NB4 (cell line): ENCODE measurements at regions not wholly inside any gene's neighbourhood (a gene's known extent, or its start where the extent isn't known, plus 50 kb on each side); places are given as distances from the start of the nearest gene placed in this dataset.

ENCODE experiments used
- DNase-seq: peaks from one replicate; pipeline ENCODE4 v3.0.0; 2010; ENCODE audit warnings: low read depth
- H3K4me3 ChIP-seq: one replicate; pipeline ENCODE4 v1.5.1; 2011; ENCODE audit warnings: mild to moderate bottlenecking, low read depth, low read length, moderate library complexity
- MYC ChIP-seq: IDR thresholded peaks from 2 replicates; pipeline ENCODE4 v1.6.1; 2011; ENCODE audit warnings: low read depth, low read length
- POLR2A ChIP-seq: IDR thresholded peaks from 2 replicates; pipeline ENCODE4 v1.6.1; 2011; ENCODE audit warnings: mild to moderate bottlenecking; ENCODE audit not compliant: insufficient read length; ENCODE audit errors: extremely low read depth
- TF ChIP-seq, protein P1 (sequence below): IDR thresholded peaks from one replicate; pipeline ENCODE4 v1.5.1; 2012; ENCODE audit warnings: low read depth, low read length
- TF ChIP-seq, protein P2 (sequence below): IDR thresholded peaks from 2 replicates; pipeline ENCODE4 v1.6.1; 2011; ENCODE audit warnings: low read depth, low read length

- TF ChIP-seq, protein P1, sequence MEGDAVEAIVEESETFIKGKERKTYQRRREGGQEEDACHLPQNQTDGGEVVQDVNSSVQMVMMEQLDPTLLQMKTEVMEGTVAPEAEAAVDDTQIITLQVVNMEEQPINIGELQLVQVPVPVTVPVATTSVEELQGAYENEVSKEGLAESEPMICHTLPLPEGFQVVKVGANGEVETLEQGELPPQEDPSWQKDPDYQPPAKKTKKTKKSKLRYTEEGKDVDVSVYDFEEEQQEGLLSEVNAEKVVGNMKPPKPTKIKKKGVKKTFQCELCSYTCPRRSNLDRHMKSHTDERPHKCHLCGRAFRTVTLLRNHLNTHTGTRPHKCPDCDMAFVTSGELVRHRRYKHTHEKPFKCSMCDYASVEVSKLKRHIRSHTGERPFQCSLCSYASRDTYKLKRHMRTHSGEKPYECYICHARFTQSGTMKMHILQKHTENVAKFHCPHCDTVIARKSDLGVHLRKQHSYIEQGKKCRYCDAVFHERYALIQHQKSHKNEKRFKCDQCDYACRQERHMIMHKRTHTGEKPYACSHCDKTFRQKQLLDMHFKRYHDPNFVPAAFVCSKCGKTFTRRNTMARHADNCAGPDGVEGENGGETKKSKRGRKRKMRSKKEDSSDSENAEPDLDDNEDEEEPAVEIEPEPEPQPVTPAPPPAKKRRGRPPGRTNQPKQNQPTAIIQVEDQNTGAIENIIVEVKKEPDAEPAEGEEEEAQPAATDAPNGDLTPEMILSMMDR: peak; percentile 28
- TF ChIP-seq, protein P2, sequence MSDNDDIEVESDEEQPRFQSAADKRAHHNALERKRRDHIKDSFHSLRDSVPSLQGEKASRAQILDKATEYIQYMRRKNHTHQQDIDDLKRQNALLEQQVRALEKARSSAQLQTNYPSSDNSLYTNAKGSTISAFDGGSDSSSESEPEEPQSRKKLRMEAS: no peak
- no peak overlapping the region for H3K4me3 ChIP-seq
- DNase-seq: peak; percentile 51
These were observed 1050.7 kb downstream of the SORCS3 start for GRCh38 chr10:105691811-105692210.

DNA sequence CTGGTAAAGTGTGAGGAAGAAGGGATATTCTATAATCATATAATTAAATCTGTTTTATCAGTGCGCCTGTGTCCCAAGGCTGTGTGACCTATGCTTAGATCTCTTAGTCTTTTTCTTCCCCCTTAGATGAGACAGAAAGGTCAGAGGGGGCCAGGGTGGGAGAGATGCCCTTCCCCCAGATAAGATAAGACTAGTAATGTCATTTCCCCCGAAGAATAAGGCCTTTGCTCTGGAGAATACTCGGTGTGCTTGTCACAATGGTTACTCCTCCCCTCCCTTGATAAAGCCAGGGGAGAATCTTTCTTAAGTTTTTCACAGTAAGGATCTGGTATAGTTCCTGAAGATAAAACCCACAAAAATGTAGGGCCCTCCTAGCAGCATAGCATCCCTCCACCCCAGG is 1041.8 kb downstream of the SORCS3 start:
- TF ChIP-seq, protein P2: no peak
- TF ChIP-seq, protein P1: no peak
- TF ChIP-seq MYC (no peak), POLR2A (no peak)
- DNase-seq: no peak
- no peak overlapping the region for H3K4me3 ChIP-seq

DNA sequence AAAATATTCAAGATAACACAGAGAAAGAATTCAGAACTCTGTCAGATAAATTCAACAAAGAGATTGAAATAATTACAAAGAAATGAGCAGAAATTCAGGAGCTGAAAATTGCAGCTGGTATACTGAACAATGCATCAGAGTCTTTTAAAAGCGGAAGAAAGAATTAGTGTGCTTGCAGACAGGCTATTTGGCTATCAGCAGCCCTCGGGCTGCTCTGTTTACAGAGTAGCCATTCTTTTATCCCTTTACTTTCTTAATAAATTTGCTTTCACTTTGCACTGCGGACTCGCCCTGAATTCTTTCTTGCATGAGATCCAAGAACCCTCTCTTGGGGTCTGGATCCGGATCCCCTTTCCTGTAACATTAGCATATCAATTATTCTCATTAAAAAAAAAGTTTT is 1040.0 kb downstream of the SORCS3 start:
- TF ChIP-seq, protein P2: no peak
- TF ChIP-seq, protein P1: no peak
- TF ChIP-seq POLR2A (no peak), MYC (no peak)
- peak; percentile 37 for DNase-seq
- H3K4me3 ChIP-seq: no peak overlapping the region

- no peak overlapping the region for H3K4me3 ChIP-seq
- DNase-seq: no peak
- TF ChIP-seq, protein P2: no peak
- TF ChIP-seq MYC (no peak), POLR2A (no peak)
- TF ChIP-seq, protein P1: no peak
These were observed 1038.7 kb downstream of the SORCS3 start for GRCh38 chr10:105679781-105680180.

- no peak overlapping the region for H3K4me3 ChIP-seq
- DNase-seq: no peak
- no peak for TF ChIP-seq MYC
- TF ChIP-seq, protein P1: no peak
- no peak for TF ChIP-seq POLR2A
These were observed 1034.2 kb downstream of the SORCS3 start for GRCh38 chr10:105675333-105675732.

- DNase-seq: peak; percentile 54
- TF ChIP-seq POLR2A (no peak), MYC (no peak)
- TF ChIP-seq, protein P1: no peak
- TF ChIP-seq, protein P2: no peak
- no peak overlapping the region for H3K4me3 ChIP-seq
These were observed 1033.4 kb downstream of the SORCS3 start for GRCh38 chr10:105674448-105674847.
